GM12872 (cell line): ENCODE measurements at regions not wholly inside any gene's neighbourhood (a gene's known extent, or its start where the extent isn't known, plus 50 kb on each side); places are given as distances from the start of the nearest gene placed in this dataset.

Experiments
- CTCF ChIP-seq: IDR thresholded peaks from 3 replicates; pipeline ENCODE4 v1.5.1; 2011; ENCODE audit warnings: low read depth, mild to moderate bottlenecking, low read length, moderate library complexity; ENCODE audit not compliant: insufficient read depth

- TF ChIP-seq CTCF: no peak
Measured at GRCh38 chr7:34486371-34486770, 171.6 kb upstream of the NPSR1 start.

- TF ChIP-seq CTCF: no peak
Measured at GRCh38 chr7:34487391-34488115, 170.5 kb upstream of the NPSR1 start.

GRCh38 chr7:34488766-34489165, 169.3 kb upstream of the NPSR1 start:
- TF ChIP-seq CTCF: no peak

GRCh38 chr7:34491899-34492298, 166.1 kb upstream of the NPSR1 start:
- no peak for TF ChIP-seq CTCF

GRCh38 chr7:34493752-34494151, 164.3 kb upstream of the NPSR1 start:
- no peak for TF ChIP-seq CTCF

- peak; percentile 51 for TF ChIP-seq CTCF
Measured at GRCh38 chr7:34497153-34497777, 160.8 kb upstream of the NPSR1 start.

- TF ChIP-seq CTCF: no peak
Measured at GRCh38 chr7:34501156-34501555, 156.9 kb upstream of the NPSR1 start.
